HG02610 (cell line): ENCODE measurements at regions not wholly inside any gene's neighbourhood (a gene's known extent, or its start where the extent isn't known, plus 50 kb on each side); places are given as distances from the start of the nearest gene placed in this dataset.
"Not testable (repeated sequence)": the region's sequence is repeated elsewhere in the genome, so short reads cannot be mapped to it uniquely, and the experiment has no call there.

Experiments used
- ATAC-seq: cut with Tn5 transposase; IDR thresholded peaks from one replicate; pipeline ENCODE4 v1.9.1; 2021; ENCODE audit warnings: mild to moderate bottlenecking, moderate library complexity; ENCODE audit not compliant: unreplicated experiment

DNA sequence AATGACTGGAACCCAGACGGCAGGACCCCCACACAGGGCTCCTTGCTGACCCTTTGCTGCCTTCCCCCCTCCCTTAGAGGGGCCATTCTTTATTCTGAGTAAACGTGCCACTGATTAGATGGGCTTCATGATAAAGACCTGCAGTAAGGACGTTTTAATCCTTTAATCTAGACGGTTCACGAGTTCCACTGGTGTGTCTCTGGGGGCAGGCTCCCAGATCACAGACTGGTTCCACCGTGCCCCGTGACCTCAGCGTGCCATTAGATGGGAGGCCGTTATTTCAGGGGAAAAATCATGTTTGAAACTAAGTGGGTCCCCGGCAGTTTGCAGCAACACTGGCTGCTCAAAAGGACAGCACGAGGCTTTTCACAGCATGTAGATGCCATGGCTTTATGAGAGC is 246.9 kb upstream of the PLGLB2 start:
- ATAC-seq, result not testable (repeated sequence)

DNA sequence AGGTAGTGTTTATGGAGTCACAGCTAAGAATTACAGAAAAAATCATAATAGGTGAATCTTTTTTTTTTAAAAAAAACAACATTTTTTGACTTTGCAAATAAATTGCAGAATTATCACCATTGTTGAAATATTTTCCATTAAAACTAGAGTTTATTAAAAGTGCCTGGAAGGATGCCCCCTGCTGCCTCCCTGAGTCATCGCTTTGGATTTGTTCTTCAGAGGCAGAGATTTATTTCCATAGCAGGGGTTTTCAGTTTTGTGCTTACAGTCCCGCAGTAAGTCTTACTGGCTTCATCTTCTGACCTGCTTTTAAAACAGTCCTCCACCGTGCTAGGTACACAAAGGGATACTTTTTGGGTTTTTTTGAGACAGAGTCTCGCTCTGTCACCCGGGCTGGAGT is 244.9 kb upstream of the PLGLB2 start:
- ATAC-seq, result not testable (repeated sequence)

DNA sequence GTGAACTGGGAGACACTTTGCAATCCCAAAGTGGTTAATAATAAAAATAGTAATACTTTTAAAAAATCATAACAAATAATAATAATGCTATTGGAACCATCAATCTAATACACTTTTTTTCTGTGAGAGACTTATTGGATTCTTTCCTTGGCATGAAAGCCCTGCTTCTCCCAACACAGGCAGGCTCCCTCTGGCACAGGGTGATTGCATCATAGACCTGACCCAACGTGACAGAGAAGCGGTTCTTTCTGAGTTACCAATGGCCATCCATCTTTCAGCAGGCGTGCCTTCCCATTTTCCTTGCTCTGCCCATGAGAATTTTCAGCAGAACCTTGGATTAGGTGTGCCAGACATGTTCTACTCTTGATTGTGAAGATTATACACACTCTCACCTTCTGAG is 242.6 kb upstream of the PLGLB2 start:
- ATAC-seq, result not testable (repeated sequence)

DNA sequence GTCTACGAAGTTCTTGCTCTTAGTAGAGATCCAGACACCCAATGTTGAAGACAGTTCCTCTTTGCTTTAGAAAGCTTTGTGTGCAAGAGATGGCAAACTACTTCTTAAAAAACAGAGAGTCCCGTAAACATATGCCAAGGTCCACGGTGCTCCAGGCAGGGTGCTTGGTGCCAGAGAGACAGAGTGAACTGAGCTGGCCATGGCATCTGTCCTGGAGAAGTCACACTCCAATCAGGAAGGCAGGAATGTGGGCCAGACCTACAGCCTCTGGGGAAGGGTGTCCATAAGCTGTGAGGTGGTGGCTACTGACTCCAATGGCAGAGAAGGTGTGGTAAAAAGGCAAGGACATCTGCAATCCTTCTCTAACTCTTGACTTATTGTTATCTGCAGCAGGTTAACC is 242.0 kb upstream of the PLGLB2 start:
- ATAC-seq, result not testable (repeated sequence)

DNA sequence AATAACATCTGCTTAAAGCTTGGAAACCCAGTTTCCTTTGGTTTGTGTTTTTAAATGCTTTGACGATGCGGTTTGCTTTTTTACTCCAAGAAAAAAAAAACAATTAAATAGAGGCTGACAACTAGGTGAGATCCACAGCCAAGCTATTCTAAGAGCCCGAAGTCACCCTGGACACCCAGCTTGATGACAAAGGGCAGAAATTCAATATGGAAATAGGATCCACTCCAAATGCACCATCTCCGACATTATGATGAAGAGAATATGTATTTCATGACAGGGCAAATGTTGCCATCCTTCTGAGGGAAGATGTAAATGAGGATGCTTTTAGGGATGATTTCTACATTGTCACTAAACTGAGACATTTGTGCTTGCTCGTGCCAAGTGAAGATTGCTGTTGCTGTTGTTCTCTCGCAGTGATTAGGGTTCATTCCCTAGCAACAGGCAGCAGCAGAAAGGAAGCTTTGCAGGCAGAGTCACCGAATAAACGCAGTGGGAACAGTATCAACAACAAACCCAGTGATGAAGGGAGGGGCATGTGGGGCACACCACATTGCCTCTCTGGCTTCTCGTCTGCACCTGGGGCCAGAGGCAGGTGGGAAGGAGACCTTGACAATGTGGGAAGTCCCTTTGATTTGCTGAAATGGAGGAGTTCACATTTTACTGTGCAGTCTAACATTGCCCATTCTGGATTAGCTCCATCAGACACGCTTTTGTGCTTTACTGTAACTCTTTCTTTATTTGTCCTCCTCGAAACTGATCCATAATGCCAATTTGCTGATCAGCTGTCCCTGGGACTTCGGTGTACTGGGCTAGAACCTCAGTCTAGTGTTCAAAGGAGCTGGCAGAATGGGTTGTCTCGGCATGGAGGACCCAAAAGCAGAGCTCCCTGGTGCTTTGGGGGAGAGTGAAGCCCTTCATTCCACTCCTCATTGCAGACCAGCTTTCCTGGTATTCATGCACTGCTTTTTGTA is 240.2 kb upstream of the PLGLB2 start:
- not testable (repeated sequence) for ATAC-seq

DNA sequence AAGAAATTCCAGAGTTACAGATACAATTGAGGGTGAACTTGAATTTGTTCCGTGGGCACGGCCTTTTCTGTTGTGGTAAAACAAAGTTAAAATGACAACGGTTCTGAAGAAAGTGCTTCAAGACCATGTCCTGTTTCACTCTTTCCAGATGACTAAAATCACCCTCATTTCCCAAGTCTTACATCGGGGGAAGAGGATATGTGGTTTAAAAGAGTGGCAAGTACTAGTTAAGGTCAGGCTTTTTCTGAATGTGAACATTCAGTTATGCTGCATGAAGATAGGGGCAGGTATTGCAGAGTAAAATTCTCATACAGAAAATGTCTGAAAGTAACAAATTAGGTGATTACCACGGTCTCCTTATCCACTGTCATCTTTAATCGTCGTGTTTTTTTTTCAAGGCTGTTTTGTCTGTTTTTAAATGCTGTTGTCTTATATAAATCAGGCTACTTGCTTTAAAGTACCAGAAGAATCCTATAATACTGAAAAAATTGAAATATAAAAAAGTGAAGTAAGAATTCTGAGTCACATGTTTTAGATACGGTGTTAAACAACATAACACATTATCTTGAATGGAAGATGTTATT is 236.6 kb upstream of the PLGLB2 start:
- not testable (repeated sequence) for ATAC-seq

DNA sequence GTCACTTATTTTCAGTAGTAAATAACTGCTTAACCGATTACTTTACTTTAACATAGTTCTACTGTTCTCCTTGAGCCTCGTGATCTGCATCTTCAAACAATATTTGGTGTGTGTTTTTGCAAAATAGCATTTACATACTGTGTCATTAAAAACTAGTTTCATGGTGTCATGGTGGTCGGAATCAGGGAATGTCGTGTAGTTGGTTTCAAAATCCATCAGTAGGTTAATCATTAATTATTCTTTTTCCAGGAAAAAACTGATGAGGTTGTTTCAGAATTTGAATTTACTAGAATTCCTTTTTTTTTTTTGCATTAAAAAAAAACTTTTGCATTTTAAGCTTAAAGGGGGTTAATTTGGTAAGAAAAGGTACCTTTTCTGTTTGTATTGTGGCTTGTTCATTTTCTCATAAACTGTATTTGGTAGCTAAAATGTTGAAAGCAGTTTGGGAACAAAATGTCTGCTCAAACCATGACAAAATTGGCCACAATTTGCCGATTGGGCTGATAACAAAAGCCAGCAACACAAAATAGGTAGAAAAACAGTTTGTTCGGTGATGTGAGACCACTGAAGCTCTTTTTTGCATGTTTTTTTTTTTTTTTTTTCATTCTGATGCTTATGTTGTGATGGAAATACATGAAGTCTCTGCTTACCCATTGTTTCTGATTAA is 234.9 kb upstream of the PLGLB2 start:
- not testable (repeated sequence) for ATAC-seq

DNA sequence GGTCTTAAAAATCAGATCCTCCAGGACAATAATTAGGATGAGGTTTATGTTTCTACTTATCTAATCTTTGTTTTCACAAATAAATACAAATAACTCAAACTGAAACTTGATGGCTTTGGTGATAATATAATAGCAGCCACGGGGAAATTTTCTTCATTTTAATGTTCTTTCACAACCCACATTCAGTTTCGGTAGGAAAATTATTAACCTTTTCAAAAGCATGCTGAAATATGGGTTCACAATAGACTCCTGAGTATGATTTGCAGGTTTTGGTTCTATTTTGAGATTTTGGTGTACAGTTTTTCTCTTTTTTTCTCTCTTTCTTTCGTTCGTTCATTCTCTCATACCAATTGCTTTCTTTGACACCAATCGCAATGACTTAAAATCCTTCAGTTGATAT is 233.9 kb upstream of the PLGLB2 start:
- ATAC-seq, result peak; percentile 70

DNA sequence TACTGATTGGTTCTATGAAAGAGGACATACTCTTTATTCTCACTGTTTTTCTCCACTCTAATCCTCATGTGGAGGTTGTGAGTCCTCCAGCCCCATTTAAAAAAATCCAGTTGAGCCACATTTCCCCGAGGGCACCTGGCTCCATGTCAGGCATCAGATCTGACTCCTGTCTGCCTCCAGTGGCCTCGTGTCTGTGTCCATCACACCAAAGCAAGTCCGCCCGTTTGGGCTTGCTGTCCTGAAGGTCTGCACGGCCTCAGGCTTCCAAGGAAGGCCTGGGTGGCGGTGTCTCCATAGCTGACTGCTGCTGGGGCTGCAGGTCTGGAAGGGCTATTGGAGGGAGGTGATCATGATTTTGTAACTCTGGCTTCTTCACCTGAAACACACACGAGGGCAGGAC is 233.4 kb upstream of the PLGLB2 start:
- ATAC-seq, result not testable (repeated sequence)

DNA sequence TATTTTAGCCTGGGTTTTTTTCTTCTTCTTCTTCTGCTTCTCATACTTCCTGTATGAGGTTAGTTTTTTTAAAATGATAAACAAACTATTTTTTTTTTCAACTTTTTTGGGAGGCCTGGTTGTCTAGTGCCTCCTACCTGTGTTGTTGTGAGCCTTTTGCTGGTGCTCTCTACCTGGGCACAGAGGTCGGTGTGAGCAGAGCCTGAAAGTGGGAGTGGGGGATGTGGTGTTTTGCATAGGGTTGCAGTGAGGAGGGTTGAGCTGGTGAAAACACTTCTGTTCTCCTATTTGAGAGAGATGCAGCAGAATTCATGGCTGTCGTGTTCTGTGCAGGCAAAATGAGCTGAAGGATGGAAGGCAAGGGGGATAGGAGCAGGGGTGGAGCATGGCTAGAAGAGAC is 232.7 kb upstream of the PLGLB2 start:
- not testable (repeated sequence) for ATAC-seq

DNA sequence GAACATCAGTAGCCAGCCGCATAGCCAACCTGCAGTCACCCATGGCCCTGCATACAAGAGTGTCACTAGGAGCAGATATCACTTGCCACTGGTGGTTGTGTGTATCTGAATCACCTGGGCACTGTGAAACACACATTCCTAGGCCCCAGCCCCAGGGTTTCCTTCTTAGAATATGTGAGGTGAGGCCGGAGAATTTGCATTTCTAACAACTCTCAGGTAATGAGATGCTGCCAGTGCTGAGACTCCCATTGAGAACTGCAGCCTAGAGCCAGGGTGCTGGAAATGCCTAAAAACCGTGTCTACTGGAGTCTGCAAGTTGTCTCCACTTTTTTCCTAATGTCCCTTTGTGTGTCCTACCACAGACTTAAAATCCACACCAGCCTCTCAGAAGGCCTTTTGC is 232.0 kb upstream of the PLGLB2 start:
- not testable (repeated sequence) for ATAC-seq

DNA sequence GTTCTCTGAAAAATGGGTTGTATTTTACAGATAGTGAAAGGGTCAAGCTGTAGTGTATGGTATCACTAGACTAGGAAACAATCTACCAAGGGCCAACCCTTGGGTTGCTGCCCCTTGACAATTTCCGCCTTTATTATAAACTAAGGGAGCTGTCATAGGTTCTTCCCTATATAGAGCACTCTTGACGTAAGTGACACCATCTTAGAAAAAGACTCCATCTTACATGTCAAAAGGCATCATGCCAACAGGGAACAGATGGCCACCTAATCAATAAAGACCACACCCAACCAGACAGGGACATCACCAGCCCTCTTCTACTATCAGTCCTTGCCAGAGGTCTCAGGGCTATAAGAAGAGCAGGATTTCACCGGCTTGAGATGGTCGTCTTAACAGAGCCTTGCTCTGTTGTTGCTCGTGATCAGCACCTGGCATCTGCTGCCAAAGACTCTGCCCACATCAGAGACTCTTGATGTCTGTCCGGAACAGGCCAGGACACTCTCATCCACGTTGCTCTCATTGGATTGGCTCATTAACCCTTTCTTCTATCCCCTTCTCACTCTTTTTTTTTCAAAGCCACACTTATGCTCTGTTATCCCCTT is 231.4 kb upstream of the PLGLB2 start:
- not testable (repeated sequence) for ATAC-seq

DNA sequence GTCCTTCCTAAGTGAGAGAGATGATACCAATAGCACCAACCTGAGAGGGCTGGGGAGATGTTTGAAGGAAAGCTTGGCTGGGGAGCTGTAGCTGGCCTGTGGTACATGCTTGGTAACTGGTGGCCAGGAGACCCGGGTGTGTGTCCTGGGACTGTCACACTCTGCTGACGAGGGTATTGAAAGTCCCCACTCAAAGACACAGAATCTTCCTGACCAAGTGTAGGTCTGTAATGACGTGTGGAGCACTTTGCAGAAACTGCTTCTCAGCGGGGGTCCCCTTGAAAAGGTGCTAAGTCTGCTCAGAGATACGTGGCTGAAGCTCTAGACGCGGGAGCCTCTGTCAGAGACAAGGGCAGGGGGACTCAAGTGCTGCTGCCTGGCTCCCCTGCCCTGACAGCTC is 230.4 kb upstream of the PLGLB2 start:
- not testable (repeated sequence) for ATAC-seq

DNA sequence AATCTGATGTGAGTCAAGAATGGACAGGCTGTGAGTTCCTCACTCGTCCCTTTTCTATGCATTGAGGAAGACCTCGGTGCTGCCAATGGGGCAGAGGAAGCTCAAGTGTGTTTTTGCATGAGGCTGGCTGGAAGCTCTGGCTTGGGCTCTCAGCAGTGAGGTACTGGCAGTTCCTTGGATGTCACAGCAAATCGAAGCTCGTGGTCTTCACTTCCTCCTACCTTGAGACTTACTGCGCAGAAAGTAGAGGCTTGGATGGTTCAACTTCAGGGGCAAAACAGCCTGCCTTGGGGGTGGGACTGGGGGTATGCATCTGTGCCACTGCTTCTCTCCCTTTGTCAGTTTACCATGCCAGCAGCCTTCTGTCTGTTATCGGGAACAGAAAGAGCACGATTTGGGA is 229.8 kb upstream of the PLGLB2 start:
- ATAC-seq, result not testable (repeated sequence)

DNA sequence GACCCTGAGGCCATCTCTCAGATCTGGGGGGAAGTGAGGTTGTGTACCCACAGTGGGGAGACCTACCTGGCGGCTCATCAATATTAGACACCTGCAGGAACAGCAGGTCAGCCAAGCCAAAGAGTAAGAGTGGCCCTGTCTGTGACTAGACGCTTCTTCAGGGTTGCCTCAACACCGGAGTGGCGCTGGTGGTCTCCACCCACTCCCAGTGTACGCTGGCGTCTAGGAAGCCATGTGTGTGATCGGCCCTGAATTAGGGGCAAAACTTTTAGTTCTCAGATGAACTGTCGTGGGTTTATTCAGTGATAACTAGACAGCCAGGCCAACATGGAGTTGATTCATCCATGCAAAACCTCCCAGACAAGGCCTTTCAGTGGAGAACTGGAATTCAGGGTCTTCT is 229.3 kb upstream of the PLGLB2 start:
- ATAC-seq, result not testable (repeated sequence)

DNA sequence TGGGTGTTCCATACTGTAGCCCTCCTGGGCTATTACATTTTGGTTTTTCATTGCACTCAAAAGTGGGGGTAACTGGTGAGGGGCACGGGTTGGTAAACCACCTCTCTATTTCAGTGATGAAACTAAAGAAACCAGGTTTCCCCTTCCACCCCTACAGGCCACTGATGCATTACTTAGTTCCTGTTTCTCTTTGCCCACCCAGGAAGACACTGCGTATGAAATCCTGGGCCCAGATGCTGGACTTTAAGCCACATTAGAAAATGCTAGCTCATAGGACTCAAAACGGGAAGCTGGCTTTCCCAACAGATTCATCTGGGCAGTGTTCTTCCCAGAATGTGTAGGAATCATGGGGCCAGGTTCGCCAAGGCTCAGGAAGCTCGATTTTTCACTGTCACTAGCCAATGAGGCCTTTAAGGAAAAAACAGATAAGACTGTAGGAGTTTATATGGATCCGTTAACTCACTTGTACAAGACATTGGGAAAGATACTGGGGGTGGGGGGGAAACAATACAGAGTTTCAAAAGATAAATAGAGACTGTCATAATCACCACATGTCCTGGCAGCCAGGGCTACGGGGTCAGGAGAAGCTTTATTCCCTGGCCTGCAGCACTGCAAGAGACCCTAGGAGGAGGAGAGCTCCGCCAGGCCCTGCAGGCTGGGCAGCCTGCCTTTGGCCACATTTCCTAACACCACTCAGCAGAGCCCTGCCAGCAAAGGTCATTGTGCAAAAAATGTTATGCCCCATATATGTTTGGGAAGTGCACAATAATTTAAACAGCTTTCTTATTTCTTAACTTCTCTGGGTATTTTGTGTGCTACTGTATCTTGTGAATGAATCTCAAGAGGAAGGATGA is 228.5 kb upstream of the PLGLB2 start:
- ATAC-seq, result peak; percentile 35

DNA sequence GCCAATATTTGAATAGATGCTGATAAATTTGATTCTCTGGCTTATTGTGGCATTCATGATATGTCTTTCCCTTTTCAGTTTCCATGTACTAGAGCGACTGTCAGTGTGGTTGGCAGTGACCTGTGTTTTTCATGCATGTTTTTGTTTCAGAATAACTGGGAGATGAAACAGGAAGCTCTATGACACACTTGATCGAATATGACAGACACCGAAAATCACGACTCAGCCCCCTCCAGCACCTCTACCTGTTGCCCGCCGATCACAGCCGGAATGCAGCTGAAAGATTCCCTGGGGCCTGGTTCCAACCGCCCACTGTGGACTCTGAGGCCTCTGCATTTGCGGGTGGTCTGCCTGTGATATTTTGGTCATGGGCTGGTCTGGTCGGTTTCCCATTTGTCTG is 226.8 kb upstream of the PLGLB2 start:
- ATAC-seq, result peak; percentile 62

DNA sequence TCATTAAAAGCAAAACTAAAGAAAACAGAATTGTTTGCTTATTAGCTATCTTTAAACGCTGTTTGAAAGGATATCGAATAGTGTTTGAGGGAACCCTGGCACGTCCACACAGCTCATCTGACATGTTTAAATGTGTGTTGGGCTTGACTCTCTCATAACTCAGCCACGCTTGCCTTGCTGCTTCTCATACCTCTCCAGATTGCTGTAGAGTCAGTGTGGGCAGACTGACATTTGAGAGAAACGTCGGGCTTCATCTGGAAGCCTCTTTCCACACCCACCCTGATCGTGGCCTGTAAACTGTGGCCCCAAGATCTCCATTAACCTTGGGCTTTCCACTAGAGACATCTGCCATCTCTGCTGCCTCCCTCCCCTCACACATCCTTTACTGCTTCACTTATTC is 226.4 kb upstream of the PLGLB2 start:
- not testable (repeated sequence) for ATAC-seq

DNA sequence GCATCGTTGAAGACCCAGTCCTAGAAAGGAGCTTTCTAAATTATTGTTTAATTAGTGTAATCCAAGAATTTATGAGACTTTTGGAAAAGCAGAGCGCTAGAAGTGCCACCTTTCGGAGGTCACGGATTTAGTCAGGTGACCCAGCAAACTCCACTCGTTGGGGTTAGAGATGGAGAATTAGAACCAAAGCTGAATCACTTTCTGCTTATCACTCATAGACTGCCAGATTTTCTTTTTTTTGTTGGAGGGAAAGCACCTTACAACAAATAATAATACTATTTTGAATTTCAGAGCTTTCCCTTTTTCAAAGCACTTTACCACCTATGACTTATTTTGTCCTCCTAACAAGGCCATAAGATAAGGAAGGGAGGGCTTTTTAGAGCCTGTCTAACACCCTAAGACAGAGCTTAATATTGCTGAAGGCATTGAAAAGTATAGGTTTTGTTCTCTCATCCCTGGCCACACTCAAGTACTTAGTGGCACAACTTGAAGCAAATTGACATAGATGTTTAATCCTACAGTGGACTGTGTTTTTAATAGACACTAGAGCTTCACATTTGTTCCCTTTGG is 223.2 kb upstream of the PLGLB2 start:
- not testable (repeated sequence) for ATAC-seq

DNA sequence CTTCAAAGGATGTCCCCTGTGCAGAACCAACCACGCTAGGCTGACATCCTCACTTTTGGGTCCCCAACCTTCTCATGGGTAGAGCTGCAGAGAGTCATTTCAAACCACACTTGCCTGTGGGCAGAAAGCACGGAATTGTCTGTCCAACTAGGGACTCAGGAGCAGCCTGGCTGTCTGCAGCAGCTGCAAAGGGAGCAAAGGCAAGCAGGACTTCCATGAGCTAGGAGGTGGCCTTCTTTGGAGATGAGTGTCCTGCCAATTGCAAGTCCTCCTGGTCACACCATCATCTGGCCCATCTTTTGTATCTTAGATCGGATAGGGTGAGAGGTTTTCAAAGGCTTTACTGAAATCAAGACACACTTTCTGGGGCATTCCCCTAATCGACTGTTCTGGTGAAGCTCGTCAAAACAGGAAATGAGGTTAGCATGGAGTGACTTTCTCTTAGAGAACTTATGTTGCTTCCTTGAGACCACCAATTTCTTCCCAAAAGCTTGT is 222.3 kb upstream of the PLGLB2 start:
- peak; percentile 60 for ATAC-seq
